ENCODE measurements at regions not wholly inside any gene's neighbourhood (a gene's known extent, or its start where the extent isn't known, plus 50 kb on each side); places are given as distances from the start of the nearest gene placed in this dataset.

DNA sequence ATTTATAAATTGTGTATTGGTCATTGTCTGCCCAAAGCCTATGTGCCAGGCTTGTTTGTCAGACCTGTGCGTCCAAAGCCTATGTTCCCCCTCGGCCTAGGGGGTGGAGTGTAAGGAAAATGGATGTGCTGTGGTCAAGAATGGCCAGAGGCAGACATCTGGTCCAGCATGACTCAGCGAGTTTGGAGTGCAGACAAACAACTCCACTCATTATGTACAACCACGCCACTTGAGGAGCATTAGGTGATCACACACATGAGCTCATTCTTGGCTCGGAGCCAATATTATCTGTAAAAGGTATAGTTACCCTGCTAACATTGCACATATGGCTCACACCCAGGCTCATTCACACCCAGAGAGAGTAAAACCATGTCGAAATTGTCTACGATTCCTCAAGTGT is 1047.6 kb upstream of the ADGRL4 start:
- H3K27ac ChIP-seq: no peak overlapping the region

GRCh38 chr1:80053613-80054012 is 1047.1 kb upstream of the ADGRL4 start:
- TF ChIP-seq, protein P1, sequence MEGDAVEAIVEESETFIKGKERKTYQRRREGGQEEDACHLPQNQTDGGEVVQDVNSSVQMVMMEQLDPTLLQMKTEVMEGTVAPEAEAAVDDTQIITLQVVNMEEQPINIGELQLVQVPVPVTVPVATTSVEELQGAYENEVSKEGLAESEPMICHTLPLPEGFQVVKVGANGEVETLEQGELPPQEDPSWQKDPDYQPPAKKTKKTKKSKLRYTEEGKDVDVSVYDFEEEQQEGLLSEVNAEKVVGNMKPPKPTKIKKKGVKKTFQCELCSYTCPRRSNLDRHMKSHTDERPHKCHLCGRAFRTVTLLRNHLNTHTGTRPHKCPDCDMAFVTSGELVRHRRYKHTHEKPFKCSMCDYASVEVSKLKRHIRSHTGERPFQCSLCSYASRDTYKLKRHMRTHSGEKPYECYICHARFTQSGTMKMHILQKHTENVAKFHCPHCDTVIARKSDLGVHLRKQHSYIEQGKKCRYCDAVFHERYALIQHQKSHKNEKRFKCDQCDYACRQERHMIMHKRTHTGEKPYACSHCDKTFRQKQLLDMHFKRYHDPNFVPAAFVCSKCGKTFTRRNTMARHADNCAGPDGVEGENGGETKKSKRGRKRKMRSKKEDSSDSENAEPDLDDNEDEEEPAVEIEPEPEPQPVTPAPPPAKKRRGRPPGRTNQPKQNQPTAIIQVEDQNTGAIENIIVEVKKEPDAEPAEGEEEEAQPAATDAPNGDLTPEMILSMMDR (conservative IDR thresholded peaks at IDR 0.05): no peak

More for the DNA sequence above, 1047.6 kb upstream of the ADGRL4 start:
- TF ChIP-seq, protein P1 (conservative IDR thresholded peaks at IDR 0.05): no peak

DNA sequence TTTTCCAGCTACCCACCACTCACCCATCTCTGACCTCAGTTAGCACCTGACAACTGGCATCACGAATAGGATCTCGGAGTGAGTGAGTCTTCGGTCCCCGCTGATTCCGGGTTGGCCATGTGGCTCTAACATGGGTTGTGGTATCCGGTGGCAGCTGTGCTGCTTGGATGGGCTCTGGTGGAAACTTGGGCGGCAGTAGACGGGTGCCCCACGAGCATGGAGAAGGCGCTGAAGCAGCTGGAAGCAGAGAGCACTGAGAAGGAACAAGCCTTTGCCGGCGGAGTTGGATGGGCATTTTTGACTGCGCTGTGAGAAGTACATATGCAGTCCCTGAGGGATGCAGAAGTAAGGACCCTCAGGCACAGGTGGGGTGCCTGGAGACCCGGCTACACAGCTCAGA is 1044.0 kb upstream of the ADGRL4 start:
- TF ChIP-seq, protein P1 (conservative IDR thresholded peaks at IDR 0.05): no peak
- H3K27ac ChIP-seq: no peak overlapping the region

More at GRCh38 chr1:80053613-80054012, 1047.1 kb upstream of the ADGRL4 start:
- H3K27ac ChIP-seq: no peak overlapping the region

DNA sequence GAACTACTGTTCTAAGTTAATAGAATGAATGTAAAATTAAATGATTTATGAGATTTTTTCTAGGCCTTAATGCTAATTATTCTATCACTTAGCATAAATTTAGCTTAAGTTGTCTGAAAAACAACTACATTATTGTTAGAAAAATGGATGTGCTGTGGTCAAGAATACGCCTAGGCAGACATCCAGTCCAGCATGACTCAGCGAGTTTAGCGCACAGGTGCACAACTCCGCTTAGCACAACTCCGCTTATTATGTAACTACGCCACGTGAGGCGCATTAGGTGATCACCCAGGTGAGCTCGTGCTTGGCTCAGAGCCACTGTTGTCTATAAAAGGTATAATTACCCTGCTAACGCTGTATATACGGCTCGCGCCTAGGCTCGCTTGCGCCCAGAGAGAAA is 1043.6 kb upstream of the ADGRL4 start:
- H3K27ac ChIP-seq: no peak overlapping the region
- TF ChIP-seq, protein P1 (conservative IDR thresholded peaks at IDR 0.05): no peak

GRCh38 chr1:80048716-80049115 is 1042.2 kb upstream of the ADGRL4 start:
- no peak overlapping the region for H3K27ac ChIP-seq

GRCh38 chr1:80047791-80048190 is 1041.3 kb upstream of the ADGRL4 start:
- TF ChIP-seq, protein P1 (conservative IDR thresholded peaks at IDR 0.05): no peak
- no peak overlapping the region for H3K27ac ChIP-seq

More at GRCh38 chr1:80048716-80049115, 1042.2 kb upstream of the ADGRL4 start:
- TF ChIP-seq, protein P1 (conservative IDR thresholded peaks at IDR 0.05): no peak

DNA sequence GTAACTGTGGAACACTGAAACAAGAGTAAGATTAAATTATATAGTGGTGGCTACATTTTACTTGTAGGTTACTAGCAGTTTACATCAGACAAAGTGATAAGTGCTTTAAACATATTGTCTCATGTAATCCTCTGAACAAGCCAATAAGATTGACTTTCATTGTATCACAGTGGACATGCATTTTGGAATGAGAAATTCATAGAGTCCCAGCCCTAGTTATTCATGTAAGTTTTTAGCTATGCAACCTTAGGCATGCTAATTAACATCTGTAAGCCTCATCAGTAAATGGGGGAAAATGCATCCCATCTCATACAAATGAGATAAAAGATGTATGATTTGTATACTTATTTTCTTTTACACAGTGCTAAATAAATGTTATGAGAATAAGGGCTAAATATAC is 1038.1 kb upstream of the ADGRL4 start:
- TF ChIP-seq, protein P1 (conservative IDR thresholded peaks at IDR 0.05): no peak
- H3K27ac ChIP-seq: no peak overlapping the region
